Activated CD4-positive, alpha-beta memory T cell treated with anti-CD3 and anti-CD28 coated beads for 36 hours (primary cell): ENCODE measurements at regions not wholly inside any gene's neighbourhood (a gene's known extent, or its start where the extent isn't known, plus 50 kb on each side); places are given as distances from the start of the nearest gene placed in this dataset.

ENCODE experiments used
- CTCF ChIA-PET: fragments of 350-600 bp; sonication (Branson Sonifier 250); formaldehyde crosslinking; loops from one replicate; lab custom pipeline; 2021; ENCODE audit warnings: antibody characterized with exemption, inconsistent platforms; lab: Charles Lee
- POLR2A ChIA-PET: fragments of 350-600 bp; sonication (Branson Sonifier 250); formaldehyde crosslinking; loops from one replicate; lab custom pipeline; 2021; ENCODE audit warnings: antibody characterized with exemption; lab: Charles Lee
- DNase-seq: peaks from one replicate; pipeline ENCODE4 v3.0.0-alpha.2; 2020
- H3K27ac Mint-ChIP-seq: one replicate; pipeline ENCODE4 v1.8.0; 2021; ENCODE audit warnings: mixed read lengths
- H3K27me3 Mint-ChIP-seq: one replicate; pipeline ENCODE4 v1.8.0; 2021; ENCODE audit warnings: mixed read lengths
- H3K36me3 Mint-ChIP-seq: one replicate; pipeline ENCODE4 v1.8.0; 2021; ENCODE audit warnings: mixed read lengths
- H3K4me1 Mint-ChIP-seq: one replicate; pipeline ENCODE4 v1.8.0; 2021; ENCODE audit warnings: low read depth, mixed read lengths
- H3K4me3 Mint-ChIP-seq: one replicate; pipeline ENCODE4 v1.8.0; 2021; ENCODE audit warnings: mild to moderate bottlenecking, mixed read lengths
- H3K9me3 Mint-ChIP-seq: one replicate; pipeline ENCODE4 v1.8.0; 2021; ENCODE audit warnings: mixed read lengths
- intact Hi-C: fragments of 100-400 bp; cut with micrococcal nuclease; formaldehyde crosslinking; loops from one replicate; pipeline ENCODE4 v1.15.1; 2023

GRCh38 chr4:158018831-158019230 lies 154.0 kb downstream of the GASK1B start:
- no peaks in the 10 kb centered on the region for H3K9me3 Mint-ChIP-seq
- POLR2A ChIA-PET, result no interaction called here

GRCh38 chr4:158018221-158018830 lies 154.5 kb downstream of the GASK1B start:
- H3K4me3 Mint-ChIP-seq, result no peak overlapping the region
- DNase-seq, result no peak
- no peaks in the 10 kb centered on the region for H3K36me3 Mint-ChIP-seq
- ChIA-PET CTCF (interaction anchor here (0.6 kb wide), 1 partner anchor 59 kb away, joined by 3 read pairs; no protein-coding TSS in a partner anchor), POLR2A (no interaction called here)
- peaks cover 1% of the 10 kb centered on the region for H3K27me3 Mint-ChIP-seq
- no peaks in the 10 kb centered on the region for H3K4me1 Mint-ChIP-seq
- no peaks in the 10 kb centered on the region for H3K9me3 Mint-ChIP-seq
- no peak overlapping the region for H3K27ac Mint-ChIP-seq
- intact Hi-C loops, result no loop called here

More at GRCh38 chr4:158018831-158019230, 154.0 kb downstream of the GASK1B start:
- intact Hi-C loops, result no loop called here
- Mint-ChIP-seq H3K27ac (no peak overlapping the region), H3K4me1 (no peaks in the 10 kb centered on the region), H3K36me3 (no peaks in the 10 kb centered on the region), H3K27me3 (peaks cover 1% of the 10 kb centered on the region), H3K4me3 (no peak overlapping the region)
- CTCF ChIA-PET, result no interaction called here
- DNase-seq, result no peak

- H3K4me1 Mint-ChIP-seq, result no peaks in the 10 kb centered on the region
- no peak overlapping the region for H3K27ac Mint-ChIP-seq
- CTCF ChIA-PET, result no interaction called here
- intact Hi-C loops, result no loop called here
- no peaks in the 10 kb centered on the region for H3K9me3 Mint-ChIP-seq
- H3K36me3 Mint-ChIP-seq, result no peaks in the 10 kb centered on the region
- H3K4me3 Mint-ChIP-seq, result no peak overlapping the region
- no peak for DNase-seq
- POLR2A ChIA-PET, result no interaction called here
- H3K27me3 Mint-ChIP-seq, result peaks cover 2% of the 10 kb centered on the region
Observed at GRCh38 chr4:158016511-158016910, 156.3 kb downstream of the GASK1B start.

GRCh38 chr4:158015241-158015640 lies 157.6 kb downstream of the GASK1B start:
- peaks cover 2% of the 10 kb centered on the region for H3K27me3 Mint-ChIP-seq
- no peak overlapping the region for H3K4me3 Mint-ChIP-seq
- CTCF ChIA-PET, result no interaction called here
- intact Hi-C loops, result no loop called here
- H3K36me3 Mint-ChIP-seq, result no peaks in the 10 kb centered on the region
- no peak for DNase-seq
- H3K4me1 Mint-ChIP-seq, result no peaks in the 10 kb centered on the region
- no peak overlapping the region for H3K27ac Mint-ChIP-seq
- no peaks in the 10 kb centered on the region for H3K9me3 Mint-ChIP-seq
- POLR2A ChIA-PET, result no interaction called here

GRCh38 chr4:158013858-158014257 lies 159.0 kb downstream of the GASK1B start:
- Mint-ChIP-seq H3K4me3 (no peak overlapping the region), H3K27ac (no peak overlapping the region), H3K9me3 (no peaks in the 10 kb centered on the region), H3K27me3 (peaks cover 2% of the 10 kb centered on the region), H3K36me3 (no peaks in the 10 kb centered on the region), H3K4me1 (no peaks in the 10 kb centered on the region)
- POLR2A ChIA-PET, result no interaction called here
- no peak for DNase-seq
- intact Hi-C loops, result no loop called here
- CTCF ChIA-PET, result no interaction called here

- no peak for DNase-seq
- intact Hi-C loops, result no loop called here
- H3K36me3 Mint-ChIP-seq, result no peaks in the 10 kb centered on the region
- H3K27me3 Mint-ChIP-seq, result peaks cover 2% of the 10 kb centered on the region
- ChIA-PET POLR2A (no interaction called here), CTCF (no interaction called here)
- H3K27ac Mint-ChIP-seq, result no peak overlapping the region
- H3K9me3 Mint-ChIP-seq, result no peaks in the 10 kb centered on the region
- H3K4me3 Mint-ChIP-seq, result no peak overlapping the region
- no peaks in the 10 kb centered on the region for H3K4me1 Mint-ChIP-seq
Observed at GRCh38 chr4:158010361-158010760, 162.5 kb downstream of the GASK1B start.

GRCh38 chr4:158008551-158009218 lies 164.1 kb downstream of the GASK1B start:
- Mint-ChIP-seq H3K9me3 (no peaks in the 10 kb centered on the region), H3K27me3 (peaks cover 2% of the 10 kb centered on the region), H3K4me3 (no peak overlapping the region), H3K27ac (no peak overlapping the region), H3K4me1 (no peaks in the 10 kb centered on the region), H3K36me3 (no peaks in the 10 kb centered on the region)
- ChIA-PET POLR2A (no interaction called here), CTCF (no interaction called here)
- DNase-seq, result no peak
- intact Hi-C loops, result no loop called here

GRCh38 chr4:158007566-158007965 lies 165.3 kb downstream of the GASK1B start:
- H3K36me3 Mint-ChIP-seq, result no peaks in the 10 kb centered on the region
- POLR2A ChIA-PET, result no interaction called here
- H3K4me1 Mint-ChIP-seq, result no peaks in the 10 kb centered on the region
- DNase-seq, result no peak
- H3K9me3 Mint-ChIP-seq, result no peaks in the 10 kb centered on the region
- intact Hi-C loops, result no loop called here
- H3K4me3 Mint-ChIP-seq, result no peak overlapping the region
- H3K27me3 Mint-ChIP-seq, result peaks cover 1% of the 10 kb centered on the region
- CTCF ChIA-PET, result no interaction called here
- no peak overlapping the region for H3K27ac Mint-ChIP-seq

- H3K9me3 Mint-ChIP-seq, result no peaks in the 10 kb centered on the region
- ChIA-PET POLR2A (no interaction called here), CTCF (no interaction called here)
- no peaks in the 10 kb centered on the region for H3K4me1 Mint-ChIP-seq
- intact Hi-C loops, result no loop called here
- no peak overlapping the region for H3K4me3 Mint-ChIP-seq
- peaks cover 1% of the 10 kb centered on the region for H3K27me3 Mint-ChIP-seq
- DNase-seq, result no peak
- no peaks in the 10 kb centered on the region for H3K36me3 Mint-ChIP-seq
- H3K27ac Mint-ChIP-seq, result no peak overlapping the region
Observed at GRCh38 chr4:158006990-158007389, 165.8 kb downstream of the GASK1B start.

- Mint-ChIP-seq H3K9me3 (no peaks in the 10 kb centered on the region), H3K4me3 (no peak overlapping the region), H3K27ac (no peak overlapping the region), H3K36me3 (no peaks in the 10 kb centered on the region), H3K4me1 (no peaks in the 10 kb centered on the region), H3K27me3 (peaks cover 1% of the 10 kb centered on the region)
- ChIA-PET POLR2A (no interaction called here), CTCF (no interaction called here)
- no peak for DNase-seq
- intact Hi-C loops, result no loop called here
Observed at GRCh38 chr4:158005021-158005420, 167.8 kb downstream of the GASK1B start.

GRCh38 chr4:158004101-158004500 lies 168.7 kb downstream of the GASK1B start:
- no peaks in the 10 kb centered on the region for H3K36me3 Mint-ChIP-seq
- H3K4me1 Mint-ChIP-seq, result no peaks in the 10 kb centered on the region
- H3K9me3 Mint-ChIP-seq, result no peaks in the 10 kb centered on the region
- POLR2A ChIA-PET, result no interaction called here
- H3K4me3 Mint-ChIP-seq, result no peak overlapping the region
- DNase-seq, result no peak
- CTCF ChIA-PET, result no interaction called here
- peaks cover under 1% of the 10 kb centered on the region for H3K27me3 Mint-ChIP-seq
- H3K27ac Mint-ChIP-seq, result no peak overlapping the region
- intact Hi-C loops, result no loop called here

GRCh38 chr4:158003212-158003611 lies 169.6 kb downstream of the GASK1B start:
- POLR2A ChIA-PET, result no interaction called here
- H3K4me3 Mint-ChIP-seq, result no peak overlapping the region
- no peaks in the 10 kb centered on the region for H3K4me1 Mint-ChIP-seq
- no peak for DNase-seq
- H3K27ac Mint-ChIP-seq, result no peak overlapping the region
- CTCF ChIA-PET, result no interaction called here
- no peaks in the 10 kb centered on the region for H3K36me3 Mint-ChIP-seq
- H3K27me3 Mint-ChIP-seq, result no peaks in the 10 kb centered on the region
- intact Hi-C loops, result no loop called here
- H3K9me3 Mint-ChIP-seq, result no peaks in the 10 kb centered on the region

GRCh38 chr4:158002173-158002572 lies 170.7 kb downstream of the GASK1B start:
- no peaks in the 10 kb centered on the region for H3K9me3 Mint-ChIP-seq
- POLR2A ChIA-PET, result no interaction called here
- intact Hi-C loops, result no loop called here
- no peak overlapping the region for H3K27ac Mint-ChIP-seq
- no peaks in the 10 kb centered on the region for H3K36me3 Mint-ChIP-seq
- CTCF ChIA-PET, result interaction anchor here (1.1 kb wide), 1 partner anchor 253 kb away, joined by 3 read pairs; no protein-coding TSS in a partner anchor
- no peak for DNase-seq
- no peak overlapping the region for H3K4me3 Mint-ChIP-seq
- H3K27me3 Mint-ChIP-seq, result no peaks in the 10 kb centered on the region
- no peaks in the 10 kb centered on the region for H3K4me1 Mint-ChIP-seq
